ENCODE measurements at regions not wholly inside any gene's neighbourhood (a gene's known extent, or its start where the extent isn't known, plus 50 kb on each side); places are given as distances from the start of the nearest gene placed in this dataset.

DNA sequence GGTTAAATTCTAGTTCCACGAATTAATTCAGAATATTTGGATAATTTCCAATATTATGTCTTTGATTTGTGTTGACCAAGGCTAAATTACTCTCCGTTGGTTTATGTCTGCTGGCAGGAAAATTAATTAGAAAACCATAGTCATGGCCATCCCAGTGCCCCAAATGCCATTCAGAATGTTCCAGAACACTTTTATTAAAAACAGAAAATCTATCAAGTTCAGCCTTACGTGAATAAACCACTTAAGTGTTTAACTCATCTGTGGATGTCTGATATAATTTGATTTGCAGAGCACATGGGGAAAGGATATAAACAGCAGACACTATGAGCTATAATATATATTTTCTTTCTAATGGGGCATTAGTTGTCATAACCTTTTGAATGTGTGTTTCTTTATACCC is 480.7 kb downstream of the MRPL39 start:
- no peak for DNase-seq

- DNase-seq = no peak
These were observed 488.6 kb downstream of the MRPL39 start for GRCh38 chr21:25118648-25119047.

- no peak for DNase-seq
These were observed 492.3 kb downstream of the MRPL39 start for GRCh38 chr21:25115021-25115420.

- DNase-seq = no peak
These were observed 499.6 kb downstream of the MRPL39 start for GRCh38 chr21:25107708-25108107.

DNA sequence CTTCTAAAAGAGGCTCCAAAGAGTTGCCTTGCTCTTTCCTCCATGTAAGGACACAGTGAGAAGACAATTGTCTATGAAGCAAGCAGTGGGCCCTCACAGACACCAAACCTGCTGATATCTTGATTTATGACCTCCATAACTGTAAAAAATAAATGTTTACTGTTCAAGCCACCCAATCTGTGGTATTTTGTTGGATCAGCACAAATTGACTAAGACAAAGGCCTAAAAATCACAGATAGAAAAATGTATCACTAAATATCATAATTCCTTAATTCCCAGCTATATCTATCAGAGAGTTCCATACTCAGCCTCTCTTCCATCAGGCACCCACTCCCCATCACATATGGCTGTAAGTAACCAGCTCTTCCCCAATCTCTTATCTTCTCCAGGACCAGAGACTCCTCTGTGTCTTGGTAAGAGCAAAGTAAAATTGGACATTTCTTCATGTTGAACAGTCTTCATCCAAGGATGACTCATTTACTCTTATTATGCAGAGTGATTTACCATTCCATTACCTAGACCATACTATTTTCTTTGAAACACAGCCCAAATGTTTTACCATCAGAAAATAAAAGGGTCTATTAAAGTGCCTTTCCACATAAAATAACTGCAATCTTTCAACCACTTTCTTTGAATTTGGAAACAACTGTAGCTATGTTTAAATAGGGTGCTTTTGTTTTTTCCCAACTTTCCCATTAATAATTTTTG is 503.6 kb downstream of the MRPL39 start:
- no peak for DNase-seq

- no peak for DNase-seq
These were observed 509.6 kb downstream of the MRPL39 start for GRCh38 chr21:25097648-25098047.

DNA sequence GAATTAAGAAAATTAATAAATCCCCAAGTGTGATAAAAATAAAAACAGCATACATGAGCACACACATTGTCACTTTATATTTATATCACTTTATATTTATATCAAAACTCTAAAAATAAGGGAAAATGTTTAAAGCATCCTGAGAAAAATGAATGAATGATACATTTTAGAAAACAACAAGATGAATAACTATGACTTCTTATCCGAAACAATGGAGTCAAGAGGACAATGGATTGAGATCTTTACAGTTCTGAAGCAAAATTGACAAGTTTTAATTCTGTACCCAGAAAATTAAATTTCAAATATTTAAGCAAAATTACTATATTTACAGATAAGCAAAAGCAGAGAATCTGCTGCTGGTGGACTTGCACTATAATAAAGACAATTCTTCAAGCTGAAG is 512.6 kb downstream of the MRPL39 start:
- DNase-seq = no peak

DNA sequence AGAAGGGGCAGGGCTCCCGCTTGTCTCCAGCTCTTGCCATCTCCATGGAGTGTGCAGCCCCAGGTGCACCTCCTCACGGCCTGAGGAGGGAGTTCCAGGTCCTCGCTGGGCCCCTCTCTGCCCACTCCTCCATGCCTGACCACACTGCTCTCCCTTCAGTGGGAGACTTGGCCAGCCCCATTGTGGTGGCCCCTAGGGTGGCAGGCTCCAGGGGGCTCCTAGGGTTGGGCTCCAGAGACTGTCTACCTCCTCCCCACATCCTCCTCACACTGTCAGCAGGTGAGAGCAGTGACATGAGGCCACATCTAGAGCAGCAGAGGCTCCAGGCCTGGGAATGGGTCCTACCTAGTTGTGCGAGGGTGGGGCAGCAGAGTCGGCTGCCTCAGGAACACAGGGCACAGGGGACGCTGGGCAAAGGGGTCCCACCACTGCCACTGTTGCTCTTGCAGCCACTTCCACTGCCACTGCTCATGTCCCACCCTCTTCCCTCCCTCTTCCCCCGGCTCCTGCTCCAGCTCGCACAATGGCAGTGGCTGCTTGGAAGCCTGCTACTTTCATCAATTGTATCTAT is 514.8 kb downstream of the MRPL39 start:
- DNase-seq = no peak

- DNase-seq = no peak
These were observed 526.2 kb downstream of the MRPL39 start for GRCh38 chr21:25081096-25081495.

- no peak for DNase-seq
These were observed 526.6 kb downstream of the MRPL39 start for GRCh38 chr21:25080661-25081060.

- no peak for DNase-seq
These were observed 527.1 kb downstream of the MRPL39 start for GRCh38 chr21:25080141-25080540.

- DNase-seq = no peak
These were observed 528.2 kb downstream of the MRPL39 start for GRCh38 chr21:25079053-25079452.

DNA sequence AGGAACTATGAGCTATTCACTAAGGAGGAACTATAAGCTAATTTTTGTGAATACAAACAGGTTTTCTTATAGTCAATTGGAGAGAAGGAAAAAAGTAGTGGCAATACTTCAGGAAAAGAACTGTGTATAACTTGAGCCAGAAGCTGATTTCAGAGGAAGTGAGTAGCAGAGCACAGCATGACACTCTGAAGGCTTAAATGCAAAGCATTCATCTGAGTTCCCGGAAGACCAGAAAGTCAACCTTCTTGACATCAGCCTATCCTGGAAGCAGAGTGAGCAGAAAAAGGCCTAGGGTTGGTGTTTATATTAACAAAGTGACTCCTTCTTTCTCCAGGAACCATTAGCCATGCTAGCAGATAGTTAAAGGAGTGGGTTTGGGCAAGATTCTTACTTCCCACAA is 545.2 kb downstream of the MRPL39 start:
- DNase-seq = no peak

DNA sequence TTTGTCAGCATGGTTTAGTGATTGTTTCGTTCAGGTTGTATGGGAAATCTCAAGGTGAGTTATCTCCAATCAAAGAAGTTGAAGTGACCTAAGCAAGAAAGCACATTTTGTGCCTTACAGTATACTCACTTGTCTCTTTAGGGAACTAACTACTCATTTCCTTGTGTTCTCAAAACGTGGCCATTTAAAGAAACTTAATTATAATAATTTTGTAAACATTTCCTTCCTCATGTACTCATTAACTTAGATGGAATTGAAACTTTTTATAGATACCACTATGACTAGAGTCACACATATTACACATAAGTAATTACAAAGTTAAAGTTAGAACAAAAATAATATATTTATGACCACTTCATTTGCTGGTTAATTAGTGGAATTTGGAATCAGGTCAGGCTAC is 552.6 kb downstream of the MRPL39 start:
- DNase-seq = no peak

DNA sequence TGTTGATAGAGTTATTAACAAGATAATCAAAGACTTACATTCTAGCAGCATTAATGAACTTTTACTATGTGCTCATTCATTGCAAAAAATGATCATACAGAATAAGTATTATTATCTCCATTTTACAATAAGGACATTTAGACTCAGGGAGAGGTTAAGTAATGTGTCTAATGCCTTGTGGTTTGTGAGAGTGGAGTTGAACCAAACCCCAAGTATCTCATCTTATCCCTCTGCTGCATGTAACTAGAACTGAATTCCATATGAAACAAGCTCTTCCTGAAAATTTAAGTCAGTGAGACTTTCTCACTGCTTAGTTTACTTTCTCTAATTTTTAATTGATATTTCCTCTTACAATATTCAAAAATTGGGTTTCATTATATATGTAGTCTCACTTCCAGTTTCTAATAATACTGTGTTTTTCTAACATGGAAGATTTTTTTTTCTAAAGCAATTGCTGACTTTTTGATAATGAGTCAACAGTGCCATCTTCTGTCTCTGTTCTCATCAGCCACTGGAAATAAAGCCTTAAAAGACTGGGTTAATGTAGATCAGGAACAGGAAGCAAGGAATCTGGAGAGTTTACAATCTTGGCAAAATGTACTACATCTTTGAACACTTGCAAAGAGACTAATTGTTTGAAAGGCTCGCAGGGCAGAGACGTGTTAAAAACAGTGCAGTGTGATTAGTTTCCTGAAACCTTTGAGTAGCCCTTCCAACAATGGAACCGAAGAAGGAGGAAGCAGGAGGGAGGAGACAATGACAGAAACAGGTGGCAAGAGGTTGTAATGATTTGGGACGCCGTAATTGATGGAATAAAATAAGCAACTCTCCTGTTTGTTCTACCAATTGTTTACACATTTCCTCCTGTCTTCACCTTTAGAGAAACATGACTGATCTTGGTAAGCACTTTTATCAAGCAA is 567.6 kb downstream of the MRPL39 start:
- peak; percentile 94 for DNase-seq

DNA sequence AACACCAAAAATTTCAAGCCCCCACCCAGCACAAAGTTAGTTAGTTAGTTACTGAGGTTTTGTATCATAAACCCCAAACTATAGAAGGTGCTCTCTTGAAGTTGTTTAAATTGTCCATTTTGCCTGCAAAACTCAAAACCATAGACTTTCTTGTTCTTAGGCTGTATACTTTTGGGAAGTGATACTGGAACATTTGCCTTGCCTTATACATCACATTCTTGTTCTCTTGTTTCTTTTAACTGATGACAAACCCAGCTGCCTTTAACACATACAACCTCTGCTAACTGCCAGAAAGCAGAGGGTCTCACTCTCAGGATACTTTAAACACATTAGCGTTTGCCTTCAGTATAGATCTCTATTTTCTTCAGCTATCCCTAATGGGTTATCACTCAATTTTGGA is 570.5 kb downstream of the MRPL39 start:
- DNase-seq = no peak

- DNase-seq = no peak
These were observed 575.5 kb downstream of the MRPL39 start for GRCh38 chr21:25031750-25032149.

- no peak for DNase-seq
These were observed 577.7 kb downstream of the MRPL39 start for GRCh38 chr21:25029580-25029979.

DNA sequence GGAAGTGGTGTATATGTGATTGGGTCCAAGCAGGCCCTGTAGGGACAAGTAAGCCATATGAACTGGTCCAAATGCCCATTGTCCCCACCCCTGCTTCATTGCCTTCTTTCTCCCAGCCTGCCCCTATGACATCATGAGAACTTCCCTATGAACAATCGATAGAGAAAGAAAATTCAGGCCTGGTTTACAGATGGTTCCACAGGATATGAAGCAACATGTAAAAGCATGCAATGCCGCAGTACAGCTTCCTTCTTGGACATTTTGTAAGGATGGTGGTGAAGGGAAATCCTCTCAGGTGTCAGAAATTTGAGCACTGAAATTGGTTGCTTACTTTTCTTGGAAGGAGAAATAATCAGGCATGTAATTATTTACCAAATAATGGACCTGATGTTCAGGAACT is 581.7 kb downstream of the MRPL39 start:
- DNase-seq = no peak

- DNase-seq = no peak
These were observed 582.6 kb downstream of the MRPL39 start for GRCh38 chr21:25024639-25025038.

DNA sequence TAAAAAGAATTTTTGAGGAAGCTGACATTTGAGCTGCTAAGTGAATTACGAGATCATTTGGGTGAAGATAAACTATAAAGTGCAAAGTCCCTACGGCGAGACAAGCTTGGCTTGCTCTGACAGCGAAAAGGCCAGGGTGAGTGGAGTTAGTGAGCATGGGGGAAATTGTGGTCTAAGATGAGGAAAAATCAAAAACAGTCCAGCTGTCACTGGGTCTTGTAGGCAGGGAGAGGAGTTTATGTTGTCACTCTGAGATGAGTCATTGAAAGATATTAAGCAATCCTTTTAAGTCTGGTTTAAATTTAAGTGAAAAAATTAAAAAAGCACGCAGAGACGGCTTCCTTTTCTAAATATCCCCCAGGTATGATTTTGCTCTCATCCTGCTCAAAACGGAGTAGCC is 601.9 kb downstream of the MRPL39 start:
- DNase-seq = no peak

DNA sequence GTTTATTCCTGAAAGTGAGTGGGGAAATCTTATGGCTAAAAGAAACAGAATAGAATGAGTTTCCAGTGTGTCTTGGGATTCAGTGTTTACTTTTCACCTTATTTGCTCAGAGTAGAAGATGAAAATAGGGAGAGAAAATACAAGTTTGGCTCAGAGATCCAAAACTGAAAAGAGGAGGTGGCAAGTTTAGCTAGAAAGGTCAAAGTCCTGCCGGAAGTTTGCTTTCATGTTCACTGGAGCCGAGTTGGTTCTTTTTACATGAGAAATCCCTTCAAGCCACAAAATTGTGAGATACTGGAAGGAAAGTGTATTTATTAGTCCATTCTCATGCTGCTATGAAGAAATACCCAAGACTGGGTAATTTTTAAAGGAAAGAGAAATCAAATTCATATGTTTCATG is 604.6 kb downstream of the MRPL39 start:
- DNase-seq = no peak

- no peak for DNase-seq
These were observed 612.1 kb downstream of the MRPL39 start for GRCh38 chr21:24995216-24995615.

DNA sequence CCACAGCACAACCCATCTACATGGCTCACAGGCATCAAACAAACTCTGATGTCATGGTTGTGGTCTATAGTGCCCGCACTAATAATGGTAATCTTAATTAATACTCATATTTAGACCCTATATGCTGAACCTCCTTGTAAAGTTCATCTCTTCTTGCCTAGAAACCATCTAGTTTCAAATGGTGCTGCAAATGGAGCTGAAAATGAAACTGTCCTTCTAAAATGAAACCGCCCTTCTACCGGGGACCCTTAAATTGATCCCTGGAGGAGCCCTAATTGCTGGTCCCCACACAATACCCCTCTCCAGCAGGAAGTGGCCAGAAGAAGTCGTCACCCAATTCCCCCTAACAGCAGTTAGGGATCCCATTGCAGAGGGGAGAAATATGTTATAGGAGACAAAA is 612.6 kb downstream of the MRPL39 start:
- no peak for DNase-seq
